ENCODE measurements at regions not wholly inside any gene's neighbourhood (a gene's known extent, or its start where the extent isn't known, plus 50 kb on each side); places are given as distances from the start of the nearest gene placed in this dataset.

DNA sequence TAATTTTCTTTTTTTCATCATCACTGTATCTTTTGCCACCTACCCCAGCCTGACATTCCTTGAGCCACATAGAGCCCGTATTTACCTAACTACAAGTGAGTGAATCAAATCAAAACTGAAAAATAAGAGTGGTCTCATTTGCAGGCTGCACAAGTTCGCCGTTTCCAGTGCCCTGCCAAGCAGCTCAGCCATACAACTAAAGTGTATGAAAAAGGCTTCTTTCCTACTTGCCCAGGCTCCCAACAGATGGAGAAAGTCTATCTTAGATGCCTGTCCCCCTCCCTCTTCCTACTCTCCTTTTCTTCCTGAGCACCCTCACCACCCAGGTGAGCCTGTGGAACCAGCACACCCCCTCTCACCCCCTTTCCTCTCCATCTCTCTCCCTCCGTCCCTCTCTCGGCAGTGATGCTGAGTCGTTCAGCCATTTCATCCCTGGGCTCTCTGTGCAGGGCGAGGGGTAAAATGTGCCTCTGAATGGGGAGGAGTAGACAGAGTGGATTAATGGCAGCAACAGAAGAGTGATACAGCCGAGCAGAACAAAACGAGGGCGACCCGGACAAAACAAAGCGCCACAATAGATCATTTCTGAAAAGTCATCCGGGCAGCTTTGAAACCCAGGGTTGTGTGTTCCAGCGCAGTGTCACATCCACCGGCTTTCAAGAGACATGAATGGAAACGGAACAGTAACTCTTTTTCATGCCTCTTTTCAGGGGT is 65.0 kb upstream of the POU3F3 start:
- no peak for DNase-seq

DNA sequence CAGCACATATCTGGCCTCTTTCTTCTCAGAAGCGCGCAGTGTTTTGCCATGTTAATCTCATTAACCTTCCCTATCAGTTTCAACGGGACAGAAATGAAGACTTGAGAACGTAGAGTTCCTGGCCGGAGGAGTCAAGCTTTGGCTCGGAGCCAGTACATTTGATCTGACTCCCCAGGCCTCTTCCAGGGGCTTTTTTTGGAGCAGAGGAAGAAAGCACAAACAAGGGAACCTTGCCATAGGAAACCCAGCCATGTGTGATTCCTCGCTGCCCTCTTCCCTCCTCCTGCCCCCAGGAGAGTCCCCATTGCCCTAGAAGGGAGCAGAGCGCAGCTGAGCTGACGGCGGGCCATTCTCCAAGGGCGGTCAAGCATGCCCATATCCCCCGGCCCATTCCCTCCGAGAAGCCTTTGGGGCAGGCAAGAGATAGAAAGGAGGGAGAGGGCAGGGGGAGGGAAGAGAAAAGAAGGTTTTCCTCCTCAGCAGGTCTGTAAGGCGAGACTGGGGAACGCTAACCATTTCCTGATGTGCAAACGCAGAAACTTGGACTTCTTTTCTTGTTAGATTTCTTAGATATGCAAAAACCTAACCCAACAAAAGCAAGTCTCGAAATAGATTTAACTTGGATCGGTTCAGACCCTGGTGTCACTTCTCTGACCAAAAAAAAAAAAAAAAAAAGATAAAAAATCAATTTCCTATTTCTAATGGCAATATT is 63.7 kb upstream of the POU3F3 start:
- no peak for DNase-seq

DNA sequence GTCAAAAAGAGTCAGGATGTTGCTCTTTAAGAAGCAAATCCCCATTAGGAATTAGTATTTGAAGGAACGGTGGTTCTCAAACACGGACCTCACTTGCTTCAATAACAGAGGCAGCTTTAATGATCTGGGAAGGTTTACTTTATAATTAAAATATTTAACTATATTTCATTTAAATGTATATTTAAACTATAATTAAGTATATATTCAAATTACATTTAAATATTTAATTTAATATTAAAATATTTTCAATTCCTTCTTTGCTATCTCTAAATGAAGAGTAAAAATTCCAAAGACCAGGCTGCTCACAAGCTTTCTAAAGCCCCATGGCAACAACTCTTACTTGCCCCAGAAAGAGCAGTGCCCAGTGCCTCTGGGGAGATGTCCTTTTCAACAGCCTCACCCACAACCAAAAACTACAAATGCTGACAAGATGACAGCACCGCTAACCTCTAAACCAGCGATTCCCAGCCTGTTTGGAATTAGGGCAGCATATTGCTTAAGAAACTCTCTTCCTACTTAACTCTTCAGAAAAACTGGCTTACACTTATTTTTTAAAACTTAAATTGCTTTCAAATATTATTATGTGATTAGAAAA is 62.9 kb upstream of the POU3F3 start:
- DNase-seq = no peak

DNA sequence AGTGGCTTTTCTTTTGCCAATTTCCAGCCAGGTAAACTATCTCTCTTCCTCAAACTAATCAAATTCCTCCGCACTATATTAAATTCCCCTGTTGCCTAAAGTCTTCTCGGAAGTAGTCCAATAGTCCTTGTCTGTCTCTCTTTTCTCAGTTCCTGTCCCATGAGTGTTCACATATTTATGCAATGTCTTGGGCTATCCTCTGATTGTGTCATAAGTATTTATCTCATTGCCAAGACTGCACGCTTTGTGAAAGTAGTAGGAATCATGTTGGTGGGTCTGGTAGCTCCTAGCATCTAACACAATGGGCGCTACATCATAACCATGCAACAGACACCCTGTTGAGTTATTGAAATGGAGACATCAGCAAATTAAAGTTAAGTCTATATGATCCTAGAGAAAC is 59.9 kb upstream of the POU3F3 start:
- no peak for DNase-seq

DNA sequence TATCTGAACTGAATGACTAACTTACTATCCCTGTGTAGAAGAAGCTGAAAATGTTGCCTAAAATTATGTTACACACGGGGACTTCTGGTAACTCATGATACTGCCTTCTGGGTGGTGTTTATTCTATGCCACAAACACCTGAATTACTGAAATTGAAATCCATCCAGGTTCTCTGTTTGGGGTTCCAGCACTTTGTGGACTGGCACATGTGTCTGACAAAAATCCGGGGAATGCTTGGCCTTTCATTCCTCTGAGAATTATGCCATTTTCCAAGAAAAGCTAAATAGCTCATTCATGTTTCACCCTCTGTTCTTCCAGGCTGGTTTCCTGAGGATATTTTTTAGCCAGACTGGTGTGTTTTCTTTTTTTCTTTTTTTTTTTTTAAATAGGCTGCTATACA is 59.5 kb upstream of the POU3F3 start:
- DNase-seq = no peak

Measured in activated CD4-positive, alpha-beta T cell treated with anti-CD3 and anti-CD28 coated beads, Interleukin-2, Interleukin-6, amounts not matched to agents 100 ng/mL and 50 ng/mL, durations not matched to agents 16 hours and 8 hours (primary cell).